ENCODE measurements at regions not wholly inside any gene's neighbourhood (a gene's known extent, or its start where the extent isn't known, plus 50 kb on each side); places are given as distances from the start of the nearest gene placed in this dataset.

DNA sequence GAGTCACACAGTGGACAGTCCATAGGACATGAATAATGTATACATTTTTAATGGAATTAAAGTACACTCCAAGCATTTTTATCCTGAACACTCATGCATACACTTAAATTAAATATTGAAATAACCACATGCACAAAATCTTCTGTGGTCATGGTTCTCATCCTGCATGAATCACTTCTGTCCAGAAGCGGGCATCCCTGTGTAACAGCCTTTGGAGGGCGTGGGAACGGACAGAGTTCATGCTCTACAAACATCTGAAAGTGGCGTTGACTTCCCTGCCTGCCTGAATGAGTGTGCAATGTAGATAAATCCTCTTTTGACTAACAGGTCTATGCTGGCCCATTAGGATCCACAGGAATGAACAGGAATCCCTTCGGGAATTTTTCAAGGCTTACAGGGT lies 780.2 kb downstream of the BRD1 start:
- no peak for DNase-seq (ENCODE audit: low spot score)

DNA sequence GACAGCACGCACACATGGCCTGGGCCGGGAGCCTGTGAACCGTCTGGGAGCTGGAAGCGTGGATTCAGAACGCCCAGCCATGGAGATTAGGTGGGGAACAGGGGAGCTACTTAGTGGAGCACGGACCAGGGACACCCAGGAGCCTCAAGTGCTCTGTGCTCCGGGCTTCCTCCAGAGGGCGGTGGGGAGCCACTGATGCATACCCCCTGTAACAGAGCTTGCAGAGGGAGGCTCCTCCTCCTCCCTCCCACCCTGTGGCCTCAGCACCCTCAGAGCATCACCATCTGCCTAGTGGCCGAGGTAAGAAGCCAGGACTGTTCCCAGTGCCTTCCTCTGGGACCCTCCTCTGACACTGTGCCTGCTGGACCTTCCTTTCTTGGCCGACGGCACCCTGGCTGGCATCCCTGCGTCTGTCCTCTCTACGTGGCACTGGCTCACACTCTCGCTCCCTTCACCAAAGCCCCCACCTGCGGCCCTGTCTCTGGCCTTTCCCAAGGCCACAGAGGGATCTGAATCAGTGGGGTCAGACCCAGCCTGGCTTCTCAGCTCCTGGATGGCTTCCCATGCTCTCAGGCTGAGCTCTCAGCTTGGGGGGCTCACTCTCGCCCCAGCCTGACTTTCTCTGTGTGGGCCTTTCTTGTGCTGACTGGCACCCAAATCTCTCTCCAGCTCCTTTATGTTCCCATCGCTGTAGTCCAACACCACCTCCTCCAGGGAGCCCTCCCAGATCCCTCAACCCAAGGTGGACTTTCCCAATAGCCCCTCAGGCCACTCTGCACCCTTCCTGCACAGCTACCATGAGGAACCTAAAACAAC lies 780.9 kb downstream of the BRD1 start:
- DNase-seq (ENCODE audit: low spot score): no peak

DNA sequence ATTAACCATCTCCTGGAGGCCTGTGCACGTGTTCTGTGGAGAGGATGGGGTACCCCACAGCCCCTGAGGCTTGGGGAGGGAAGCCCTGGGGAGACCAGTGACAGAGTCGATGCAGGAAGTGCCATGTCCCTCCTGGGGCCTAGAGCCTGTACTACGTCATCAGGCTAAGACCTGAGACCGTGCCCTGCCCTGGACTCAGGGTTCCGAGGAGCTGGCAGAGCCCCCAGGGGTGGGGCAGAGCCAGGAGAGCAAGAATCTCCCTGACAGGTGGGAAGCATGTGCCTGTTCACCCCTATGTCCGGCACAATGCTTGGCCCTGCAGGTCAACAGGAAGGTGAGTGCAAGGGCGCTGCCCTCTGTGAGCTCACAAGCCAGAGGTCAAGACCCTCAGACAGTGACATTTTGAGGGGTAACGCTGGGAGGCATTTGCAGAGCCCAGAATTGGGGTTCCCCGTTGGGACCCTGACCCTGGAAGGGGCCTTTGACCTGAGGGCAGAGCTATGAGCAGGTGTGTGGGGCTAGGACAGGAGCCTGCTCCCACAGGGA lies 781.6 kb downstream of the BRD1 start:
- no peak for DNase-seq (ENCODE audit: low spot score)

DNA sequence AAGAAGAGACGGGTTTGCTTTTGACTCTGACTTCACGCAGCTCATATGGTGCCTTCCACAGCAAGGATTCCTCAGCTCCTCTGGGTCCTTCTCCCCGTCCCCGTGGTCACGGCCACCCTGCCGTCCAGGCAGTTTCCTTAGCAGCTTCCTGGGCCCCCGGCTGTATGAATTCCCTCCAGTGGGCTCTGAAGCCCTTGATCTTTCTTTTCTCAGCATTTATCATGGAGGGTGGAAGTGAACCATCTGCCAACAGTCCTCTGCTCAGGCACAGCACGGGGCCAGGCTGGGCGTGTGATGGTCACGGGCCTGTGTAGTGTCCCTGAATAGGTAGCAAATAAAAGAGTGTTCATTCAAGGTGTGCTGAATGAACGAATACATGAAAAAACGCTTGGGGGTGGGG lies 782.4 kb downstream of the BRD1 start:
- no peak for DNase-seq (ENCODE audit: low spot score)

DNA sequence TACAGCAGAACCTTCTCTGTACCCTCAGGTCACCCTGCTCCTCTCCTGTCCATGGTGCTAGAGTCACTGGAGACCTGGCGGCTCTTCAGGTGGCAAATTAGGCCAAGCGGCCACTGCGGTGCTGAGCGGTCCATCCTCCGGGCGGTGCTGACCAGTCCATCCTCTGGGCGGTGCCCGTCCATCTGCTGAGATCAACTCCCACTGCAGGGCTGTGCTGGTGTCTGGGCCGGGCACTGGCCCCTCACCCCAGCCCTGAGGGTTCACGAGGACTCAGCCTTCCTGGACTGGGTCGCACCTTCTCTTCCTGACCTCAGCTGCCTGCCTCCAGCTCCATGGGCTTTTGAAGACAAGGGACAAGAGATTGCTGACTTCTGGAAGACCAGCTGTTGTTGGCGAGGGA lies 782.9 kb downstream of the BRD1 start:
- DNase-seq (ENCODE audit: low spot score): no peak

DNA sequence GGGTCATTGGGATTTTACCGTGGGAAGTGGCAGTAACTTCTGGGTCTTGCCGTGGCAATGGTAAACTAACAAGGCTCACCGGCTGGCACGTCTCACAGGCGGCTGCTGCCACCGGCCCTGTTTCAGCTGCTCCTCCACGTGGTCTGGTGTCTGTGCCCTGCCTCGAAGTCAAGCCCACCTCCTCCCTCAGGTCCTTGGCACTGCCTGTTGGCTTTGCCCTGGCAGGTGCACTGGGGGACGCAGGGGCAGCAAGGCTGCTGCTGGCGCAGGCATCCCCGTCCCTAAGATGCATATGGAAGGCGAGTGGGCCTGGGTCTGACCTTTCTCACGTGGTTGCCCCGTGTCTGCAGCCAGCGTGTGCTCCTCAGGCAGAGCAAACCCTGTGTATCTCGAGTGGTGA lies 783.6 kb downstream of the BRD1 start:
- no peak for DNase-seq (ENCODE audit: low spot score)

DNA sequence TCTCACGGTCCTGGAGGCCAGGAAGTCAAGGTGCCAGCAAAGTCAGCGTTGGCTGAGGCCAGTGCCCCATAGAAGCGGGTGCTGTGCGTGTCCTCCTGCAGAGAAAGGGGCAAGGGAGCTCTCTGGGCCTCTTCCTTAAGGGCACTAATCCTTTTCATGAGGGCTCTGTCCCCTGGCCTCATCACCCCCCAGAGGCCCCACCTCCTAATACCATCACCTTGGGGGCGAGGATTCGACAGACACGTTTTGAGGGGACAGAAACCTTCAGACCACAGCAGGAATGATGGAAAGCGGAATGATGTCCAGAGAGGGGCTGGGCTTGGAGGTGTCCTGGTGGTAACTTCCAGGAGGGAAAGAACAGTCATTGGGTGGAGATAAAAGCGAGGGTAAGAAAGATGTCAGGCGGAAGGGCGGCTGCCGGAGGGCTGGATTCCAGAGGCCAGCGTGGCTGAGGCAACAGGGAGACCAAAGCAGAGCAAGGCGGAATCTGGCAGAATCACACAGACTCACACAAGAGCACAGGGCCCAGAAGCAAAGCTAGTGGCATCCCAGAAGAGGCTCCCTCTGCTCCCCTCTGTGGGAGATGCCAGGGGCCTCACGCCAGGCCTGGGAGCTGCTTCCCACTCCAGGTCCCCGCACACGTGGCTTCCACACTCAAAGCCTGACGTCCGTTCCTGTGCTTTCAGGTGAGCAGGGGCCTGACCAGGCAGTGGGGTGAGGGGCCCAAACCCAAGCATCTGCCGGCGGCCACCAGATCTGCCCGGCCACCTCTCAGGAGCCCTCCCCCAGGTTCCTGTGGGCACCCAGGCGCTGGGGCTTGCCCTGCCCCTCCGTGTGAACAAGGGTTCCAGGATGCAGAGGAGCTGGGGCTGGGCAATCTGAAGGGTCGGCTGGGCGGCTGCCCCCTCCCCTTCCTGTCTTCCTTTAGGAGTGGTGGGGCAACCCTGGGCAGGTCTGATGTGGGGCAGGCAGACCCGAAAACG lies 784.5 kb downstream of the BRD1 start:
- no peak for DNase-seq (ENCODE audit: low spot score)

DNA sequence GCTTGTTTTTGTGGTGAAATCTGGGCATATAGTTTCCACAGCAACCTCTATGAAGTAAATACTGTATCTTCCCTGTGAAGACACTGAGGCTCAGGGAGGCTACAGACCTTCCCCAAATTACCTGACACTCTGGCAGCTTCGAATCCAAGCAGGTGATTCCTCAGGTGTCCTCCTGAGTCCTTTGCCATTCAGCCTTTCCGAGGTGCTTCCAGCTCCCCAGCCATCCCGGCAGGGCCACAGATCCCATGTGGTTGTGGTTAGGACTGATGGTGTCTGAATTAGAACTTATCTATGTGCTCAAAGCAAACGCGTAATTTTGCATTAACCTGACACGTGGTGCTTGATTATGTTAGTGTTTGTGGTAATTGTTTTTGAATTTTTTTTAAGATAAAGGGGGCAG lies 785.6 kb downstream of the BRD1 start:
- no peak for DNase-seq (ENCODE audit: low spot score)

DNA sequence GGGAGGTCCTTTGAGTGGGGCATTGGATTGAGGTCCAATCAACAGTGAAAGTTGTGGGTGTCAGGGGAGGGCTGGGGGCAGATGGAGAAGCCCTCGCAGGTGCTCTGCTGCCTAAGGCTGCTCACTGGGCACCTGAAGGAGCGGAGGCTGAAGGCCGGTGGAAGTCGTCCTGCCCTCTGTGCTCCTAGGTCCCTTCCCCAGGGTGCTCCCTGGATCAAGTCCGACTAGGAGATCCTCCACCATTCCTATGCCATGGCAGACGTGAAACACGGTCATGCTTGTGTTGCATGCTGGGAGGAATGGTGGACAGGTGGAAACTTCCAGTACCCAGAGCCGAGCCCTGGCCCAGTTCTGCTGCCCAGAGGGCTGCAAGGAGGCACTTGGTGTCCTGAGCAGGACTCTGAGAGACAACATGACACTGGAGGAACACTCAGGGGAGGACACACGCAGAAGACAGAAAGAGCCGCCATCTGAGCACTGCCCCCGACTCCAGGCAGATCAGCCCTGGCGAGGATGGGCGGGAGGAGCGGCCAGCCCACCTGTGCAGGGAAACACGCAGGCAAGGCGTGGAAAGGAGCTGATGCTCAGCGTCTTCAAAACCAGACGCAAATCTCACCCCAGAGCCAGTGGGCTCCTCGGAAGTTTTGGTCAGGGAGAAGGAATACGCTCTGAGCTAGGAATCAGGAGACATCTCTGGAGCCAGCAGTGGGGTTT lies 786.8 kb downstream of the BRD1 start:
- no peak for DNase-seq (ENCODE audit: low spot score)

DNA sequence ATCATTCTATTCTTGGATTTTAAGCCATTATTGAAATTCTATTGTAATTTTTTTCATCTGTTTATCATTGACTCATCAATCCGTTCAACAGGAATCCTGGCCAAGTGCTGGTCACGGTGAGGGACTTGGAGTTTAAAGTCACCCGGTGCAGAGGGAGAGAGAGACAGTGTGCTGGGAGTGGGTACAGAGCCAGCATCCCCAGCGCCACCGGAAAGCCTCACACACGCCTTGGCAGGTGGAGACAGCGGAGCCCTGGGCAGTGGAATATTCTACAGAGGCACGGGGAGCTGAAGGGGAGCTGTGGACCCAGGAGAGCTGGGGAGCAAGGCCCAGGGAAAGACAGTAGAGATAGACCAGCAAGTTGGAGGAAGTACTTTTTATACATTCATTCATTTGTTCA lies 787.6 kb downstream of the BRD1 start:
- DNase-seq (ENCODE audit: low spot score): no peak

DNA sequence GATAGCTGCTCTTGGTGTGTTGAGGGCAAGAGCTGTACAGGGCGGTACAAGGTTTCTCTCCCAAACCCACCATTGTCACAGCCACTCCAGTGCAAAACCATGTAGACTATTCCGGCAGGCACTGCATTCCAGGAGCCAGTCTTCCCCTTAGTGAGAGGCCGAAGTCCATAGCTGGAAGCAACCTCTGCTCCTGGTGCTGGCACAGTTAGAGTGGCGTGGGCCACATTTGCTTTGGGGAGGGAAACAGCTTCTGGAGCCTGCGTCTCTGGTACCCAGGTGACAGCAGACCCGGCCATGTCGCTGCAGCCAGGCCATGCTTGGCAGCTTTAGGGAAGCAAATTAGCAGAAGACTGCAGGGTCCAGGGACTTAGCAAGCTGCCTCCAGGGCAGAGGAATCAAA lies 788.0 kb downstream of the BRD1 start:
- DNase-seq (ENCODE audit: low spot score): no peak

DNA sequence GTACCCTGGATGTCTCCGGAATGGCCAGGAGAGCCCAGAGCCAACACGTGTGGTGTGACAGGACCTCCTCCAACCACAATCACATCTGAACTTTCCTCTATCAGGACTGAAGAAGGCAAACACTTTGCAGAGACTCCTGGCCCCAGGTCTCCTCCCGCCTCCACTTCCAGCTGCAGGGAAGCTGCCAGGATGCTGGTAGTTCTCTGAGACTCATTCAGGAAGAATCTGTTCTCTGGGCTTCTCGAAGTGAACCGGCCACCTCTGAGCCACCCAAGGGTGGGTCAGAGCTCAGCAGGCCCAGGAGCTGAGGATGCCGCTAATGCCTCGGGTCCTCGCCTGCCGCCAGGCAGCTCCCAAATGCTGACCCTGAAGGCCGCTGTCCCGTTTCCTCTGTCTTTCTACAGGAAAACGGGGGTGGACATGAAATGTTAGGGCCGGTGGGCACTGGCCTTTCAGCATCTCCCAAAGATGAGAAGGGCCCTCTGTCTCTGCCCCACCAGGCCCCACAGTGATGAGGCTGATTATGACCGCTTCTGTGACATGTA lies 789.9 kb downstream of the BRD1 start:
- DNase-seq (ENCODE audit: low spot score): no peak

DNA sequence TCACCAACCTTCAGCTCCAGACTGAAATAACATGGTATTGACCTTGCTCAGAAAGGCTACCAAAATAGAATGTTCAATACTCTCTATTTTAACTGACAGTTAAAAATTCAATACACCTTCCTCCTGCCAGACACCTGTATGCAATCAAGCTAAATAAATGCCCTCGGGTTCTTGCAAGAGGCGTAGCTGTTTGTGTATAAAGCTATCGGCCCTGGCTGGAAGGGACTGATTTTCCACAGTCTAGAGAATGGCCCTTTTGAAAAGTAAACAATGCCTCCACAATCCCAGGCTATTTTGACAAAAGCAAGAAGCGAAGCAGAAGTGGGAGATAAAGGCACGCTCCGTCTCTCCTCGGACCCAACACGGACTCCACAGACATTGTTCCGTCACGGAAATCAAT lies 791.2 kb downstream of the BRD1 start:
- DNase-seq (ENCODE audit: low spot score): no peak

DNA sequence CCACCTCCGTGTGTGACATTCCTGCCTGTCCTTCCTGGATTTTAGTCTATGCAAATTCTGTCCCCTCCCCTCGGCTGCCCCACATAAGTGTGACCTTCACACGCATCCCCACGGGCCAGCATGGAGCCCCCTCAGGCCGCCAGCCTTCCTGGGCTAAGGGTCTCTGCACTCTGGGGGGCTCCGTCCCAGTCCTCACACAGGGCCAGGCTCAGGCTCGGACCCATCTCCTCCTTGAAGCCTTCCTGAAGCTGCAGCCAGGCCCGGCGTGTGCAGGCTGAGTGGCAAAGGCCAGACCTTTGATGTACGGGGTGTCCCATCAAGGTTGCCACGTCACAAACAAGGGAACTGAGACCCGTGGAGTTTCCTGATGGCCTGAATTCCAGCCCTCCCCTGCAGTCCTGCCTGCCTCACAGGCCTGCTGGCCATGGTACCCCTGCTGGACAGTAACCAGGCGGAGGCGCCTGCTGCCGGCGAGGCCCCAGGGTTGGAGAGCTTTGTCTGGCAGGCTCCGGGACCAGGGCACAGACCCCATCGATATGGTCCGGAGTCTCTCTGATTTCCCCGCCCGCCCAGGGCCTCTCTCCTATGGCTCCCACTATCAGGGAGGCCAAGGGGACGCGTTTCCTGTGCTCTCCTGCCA lies 791.7 kb downstream of the BRD1 start:
- no peak for DNase-seq (ENCODE audit: low spot score)

DNA sequence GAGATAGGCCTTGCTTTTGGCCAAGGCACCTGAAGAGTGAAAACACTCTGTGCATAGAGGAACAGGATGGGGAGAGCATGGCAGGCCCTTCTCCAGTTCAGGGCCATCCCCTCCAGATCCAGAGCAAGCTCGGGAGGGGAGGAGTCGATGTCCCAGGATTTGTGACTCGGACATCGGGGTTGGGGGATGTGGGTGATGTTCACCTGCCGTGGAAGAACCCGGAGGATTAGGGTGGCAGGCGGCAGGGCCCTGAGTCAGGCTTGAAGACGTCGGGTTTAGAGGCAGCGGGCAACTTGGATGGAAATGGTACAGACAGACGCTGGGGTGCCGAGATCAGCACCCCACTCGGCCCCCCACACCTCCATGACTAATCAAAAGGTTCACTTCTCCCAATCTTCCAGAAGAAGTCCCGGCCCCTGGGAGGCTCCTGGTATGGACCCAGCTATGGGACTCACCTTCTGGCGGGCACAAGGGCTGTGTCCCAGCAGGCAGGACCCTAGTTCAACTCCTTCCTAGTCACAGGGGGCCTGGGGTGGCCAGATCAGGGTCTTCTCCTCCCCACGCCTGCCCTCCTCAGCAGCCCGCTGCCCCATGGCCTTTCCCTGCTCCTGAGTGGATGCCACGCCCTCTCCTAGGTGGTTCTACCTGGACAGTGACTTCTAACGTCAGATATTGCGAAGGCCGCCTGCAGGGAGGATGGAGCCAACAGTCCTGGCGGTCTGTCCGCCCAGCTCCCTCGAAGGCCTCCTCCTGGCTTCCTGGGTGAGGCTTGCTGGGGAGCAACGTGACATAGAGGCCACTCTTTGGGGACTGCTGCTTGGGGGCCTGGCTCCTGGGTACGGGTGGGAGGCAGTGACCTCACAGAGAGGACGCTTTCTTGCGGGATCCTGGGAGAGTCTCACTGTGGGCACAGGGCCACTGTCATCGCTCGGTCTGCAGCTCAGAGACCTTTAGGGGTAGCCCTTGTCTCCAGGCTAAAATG lies 792.5 kb downstream of the BRD1 start:
- no peak for DNase-seq (ENCODE audit: low spot score)

DNA sequence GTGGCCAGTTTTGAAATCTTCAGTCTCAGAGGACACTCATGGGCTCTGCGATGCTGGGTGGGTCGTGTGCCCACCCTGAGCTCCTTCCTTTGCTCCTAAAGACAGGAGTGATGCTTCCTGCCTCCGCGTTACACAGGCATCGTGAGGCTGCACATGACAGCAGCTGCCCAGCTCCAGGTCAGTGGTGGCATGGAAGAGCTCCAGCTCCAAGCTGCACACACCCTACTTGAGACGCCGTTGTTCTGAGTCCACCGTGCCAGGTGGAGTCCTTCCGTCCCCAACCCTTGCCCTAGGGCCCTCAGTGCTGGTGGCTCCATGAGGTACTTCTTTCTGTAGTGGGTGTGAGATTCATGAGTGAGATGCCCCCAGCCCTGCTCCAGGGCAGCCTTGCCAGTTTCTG lies 794.1 kb downstream of the BRD1 start:
- no peak for DNase-seq (ENCODE audit: low spot score)

DNA sequence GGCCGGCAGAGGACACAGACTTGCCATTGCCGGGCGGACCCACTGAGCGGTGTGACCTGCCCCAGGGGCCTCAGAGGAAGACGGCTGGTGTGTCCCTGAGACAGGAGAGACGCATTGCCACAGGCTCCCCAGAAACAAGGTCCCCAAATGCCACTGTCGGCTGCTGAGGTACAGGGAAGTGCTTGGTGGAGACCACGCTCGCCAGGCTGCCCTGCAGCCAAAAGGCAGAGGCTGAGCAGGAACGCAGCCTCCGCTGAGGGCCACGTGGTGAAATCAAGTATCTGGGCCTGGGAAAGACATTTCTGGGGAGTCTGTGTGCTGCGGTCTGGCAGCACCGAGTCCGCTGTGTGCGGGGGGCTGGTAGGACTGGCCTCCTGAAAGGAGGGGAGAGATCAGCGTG lies 794.9 kb downstream of the BRD1 start:
- no peak for DNase-seq (ENCODE audit: low spot score)

DNA sequence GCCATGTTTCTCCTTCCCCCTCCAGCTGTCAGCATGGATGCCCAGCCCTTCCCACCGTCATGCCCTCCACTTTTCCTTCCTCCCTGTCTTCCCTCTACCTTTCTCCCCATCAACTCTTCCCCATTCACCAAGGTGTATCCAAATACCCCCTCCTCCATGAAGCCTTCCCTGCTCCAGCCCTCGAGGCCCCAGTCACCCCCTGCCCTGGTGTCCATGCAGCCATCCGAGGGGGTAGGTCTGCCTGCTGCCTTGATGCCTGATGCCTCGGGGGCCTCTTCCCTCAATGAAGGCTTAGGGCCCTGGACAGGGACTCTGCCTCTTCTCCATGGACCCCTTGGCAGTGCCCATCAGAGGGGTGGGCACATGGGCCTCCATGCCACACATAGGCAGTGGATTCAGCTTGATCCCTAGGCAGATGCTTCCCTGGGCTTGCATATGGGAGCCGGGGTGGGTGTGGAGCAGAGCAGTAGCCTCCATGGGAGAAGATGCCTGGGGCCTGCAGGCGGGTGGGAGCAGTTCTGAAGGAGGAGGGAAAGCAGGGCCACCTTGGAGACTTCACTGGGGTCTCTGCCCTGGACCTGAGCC lies 795.8 kb downstream of the BRD1 start:
- DNase-seq (ENCODE audit: low spot score): no peak

DNA sequence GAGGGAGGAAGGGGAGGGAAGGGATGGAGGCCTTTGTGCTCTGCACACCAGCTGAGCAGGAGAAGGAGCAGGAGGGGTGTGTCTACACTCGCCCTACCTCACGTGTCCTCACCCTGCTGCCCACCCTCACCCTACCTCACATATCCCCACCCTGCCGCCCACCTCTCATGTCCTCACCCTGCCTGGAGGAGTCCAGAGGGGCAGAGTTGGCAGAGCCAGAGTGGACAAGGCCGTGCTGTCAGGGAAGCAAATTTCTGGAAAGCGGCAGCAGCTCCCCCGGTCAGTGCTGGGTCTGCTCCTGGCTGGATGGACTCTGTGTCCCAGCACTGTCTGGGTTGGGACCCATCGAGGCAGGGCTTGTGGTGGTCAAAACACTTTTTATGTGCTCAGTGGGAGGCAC lies 799.6 kb downstream of the BRD1 start:
- no peak for DNase-seq (ENCODE audit: low spot score)

DNA sequence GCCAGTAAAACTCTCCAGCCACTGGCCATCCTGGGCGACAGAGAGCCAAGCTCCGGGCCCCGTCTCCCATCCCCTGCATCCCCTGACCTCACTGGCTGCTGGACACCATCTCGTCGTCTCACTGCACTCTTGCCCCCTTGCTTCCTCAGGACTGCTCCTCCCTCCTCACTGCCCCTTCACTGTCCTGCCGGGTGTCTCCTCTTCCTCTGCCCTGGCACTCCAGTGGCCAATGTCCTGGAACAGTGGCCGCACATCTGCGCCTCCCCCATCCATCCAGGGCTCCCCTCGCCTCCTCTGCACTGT lies 800.4 kb downstream of the BRD1 start:
- no peak for DNase-seq (ENCODE audit: low spot score)
